Spleen (tissue), 3 donors: ENCODE measurements at regions not wholly inside any gene's neighbourhood (a gene's known extent, or its start where the extent isn't known, plus 50 kb on each side); places are given as distances from the start of the nearest gene placed in this dataset.

Experiments
- POLR2A ChIP-seq, 3 donors: fragments of 450-650 bp; IDR thresholded peaks; one replicate each; pipeline ENCODE4 v1.5.1; 2017; ENCODE audit warnings: antibody characterized with exemption in 3 of 3, mild to moderate bottlenecking in 1 of 3
- POLR2AphosphoS5 ChIP-seq, 3 donors: sonication (generic); formaldehyde crosslinking; IDR thresholded peaks; one replicate each; pipeline ENCODE4 v1.5.1; 2017; ENCODE audit warnings: antibody characterized with exemption in 3 of 3

DNA sequence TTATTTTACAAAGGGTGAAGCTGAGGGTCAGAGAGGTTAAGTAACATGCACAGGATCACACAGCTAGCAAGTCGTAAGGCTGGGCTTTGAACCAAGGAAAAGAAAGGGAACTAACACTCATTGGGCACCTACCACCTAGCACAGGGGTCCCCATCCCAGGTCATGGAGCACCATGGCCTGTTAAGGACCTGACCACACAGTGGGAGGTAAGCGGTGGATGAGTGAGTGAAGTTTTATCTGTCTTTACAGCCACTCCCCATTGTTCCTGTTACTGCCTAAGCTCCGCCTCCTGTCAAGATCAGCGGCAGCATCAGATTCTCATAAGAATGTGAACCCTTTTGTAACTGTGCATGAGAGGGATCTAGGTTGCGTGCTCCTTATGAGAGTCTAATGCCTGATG lies 222.8 kb downstream of the RAB11FIP2 start:
- TF ChIP-seq POLR2AphosphoS5 (IDR thresholded peaks at IDR 0.05) = no peak
- TF ChIP-seq POLR2A (IDR thresholded peaks at IDR 0.05) = no peak
